Fibroblast of mammary gland (primary cell): ENCODE measurements at regions not wholly inside any gene's neighbourhood (a gene's known extent, or its start where the extent isn't known, plus 50 kb on each side); places are given as distances from the start of the nearest gene placed in this dataset.

Source experiments
- DNase-seq: peaks from one replicate; pipeline ENCODE4 v3.0.0-alpha.2; 2010; ENCODE audit warnings: low read depth
- H3K4me3 ChIP-seq: 2 replicates; pipeline ENCODE4 v1.5.1; 2011; ENCODE audit warnings: low read depth, mild to moderate bottlenecking, low read length, moderate library complexity; ENCODE audit not compliant: control insufficient read depth
- CTCF ChIP-seq: conservative IDR thresholded peaks from 2 replicates; pipeline ENCODE4 v1.5.1; 2011; ENCODE audit warnings: low read depth, low read length, inconsistent platforms; ENCODE audit not compliant: control insufficient read depth, insufficient read depth

GRCh38 chr5:120035815-120036577 is 406.6 kb downstream of the FAM170A start:
- TF ChIP-seq CTCF = no peak
- H3K4me3 ChIP-seq = no peak overlapping the region
- DNase-seq = no peak

- no peak overlapping the region for H3K4me3 ChIP-seq
- DNase-seq = no peak
- TF ChIP-seq CTCF = no peak
Measured at GRCh38 chr5:120037451-120037850, 408.1 kb downstream of the FAM170A start.

DNA sequence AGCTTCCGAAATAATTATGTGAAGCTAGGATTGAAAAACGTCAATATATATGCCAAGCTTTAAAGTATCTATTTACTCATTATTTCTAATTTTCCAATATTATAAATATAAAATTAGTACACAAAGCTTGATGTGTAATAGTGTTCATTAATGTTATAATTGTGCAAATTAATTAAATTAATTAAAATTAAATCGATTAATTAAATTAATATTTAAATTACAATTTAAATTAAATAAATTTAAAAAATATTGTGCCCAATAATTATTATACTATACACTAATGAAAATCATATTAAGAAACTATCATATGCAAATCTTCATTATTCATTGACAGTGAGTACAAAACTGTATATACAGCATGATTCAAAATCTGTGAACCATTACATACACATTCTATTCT is 409.8 kb downstream of the FAM170A start:
- no peak for DNase-seq
- TF ChIP-seq CTCF = no peak
- H3K4me3 ChIP-seq = no peak overlapping the region

- no peak overlapping the region for H3K4me3 ChIP-seq
- no peak for DNase-seq
- TF ChIP-seq CTCF = no peak
Measured at GRCh38 chr5:120043431-120043830, 414.1 kb downstream of the FAM170A start.

GRCh38 chr5:120052916-120053828 is 410.9 kb upstream of the PRR16 start:
- no peak for TF ChIP-seq CTCF
- peak; percentile 4 for DNase-seq
- no peak overlapping the region for H3K4me3 ChIP-seq

- DNase-seq = peak; percentile 40
- TF ChIP-seq CTCF = no peak
- no peak overlapping the region for H3K4me3 ChIP-seq
Measured at GRCh38 chr5:120053841-120054240, 410.3 kb upstream of the PRR16 start.
